PC-3 (cell line): ENCODE measurements at regions not wholly inside any gene's neighbourhood (a gene's known extent, or its start where the extent isn't known, plus 50 kb on each side); places are given as distances from the start of the nearest gene placed in this dataset.
"Not testable (repeated sequence)": the region's sequence is repeated elsewhere in the genome, so short reads cannot be mapped to it uniquely, and the experiment has no call there.

Source experiments
- ATAC-seq: fragments of 200-7000 bp; cut with Tn5 transposase; 2 replicates; pipeline ENCODE4 v1.9.1; 2020; ENCODE audit warnings: mild to moderate bottlenecking, moderate library complexity
- BruUV-seq: library from RNA; stranded (reverse); fragments of 400-500 nt; replicated peaks from 2 replicates; lab custom pipeline; 2021; lab: Mats Ljungman, UMichigan
- CTCF ChIA-PET: fragments of 300-600 bp; sonication (Branson Sonifier 250); formaldehyde crosslinking; loops from one replicate; lab custom pipeline; 2022; ENCODE audit warnings: antibody characterized with exemption; lab: Charles Lee
- POLR2A ChIA-PET: fragments of 300-600 bp; sonication (Branson Sonifier 250); formaldehyde crosslinking; loops from one replicate; lab custom pipeline; 2022; ENCODE audit warnings: antibody characterized with exemption; ENCODE audit not compliant: unreplicated experiment; lab: Charles Lee
- DNase-seq: peaks from one replicate; pipeline ENCODE4 v3.0.0-alpha.2; 2015
- H2AFZ ChIP-seq: fragments of 300-600 bp; sonication (generic); 2 replicates; pipeline ENCODE4 v1.6.0; 2016; ENCODE audit warnings: antibody characterized with exemption, low read length
- H3F3A ChIP-seq: fragments of 300-600 bp; sonication (generic); one replicate; pipeline ENCODE4 v1.6.0; 2017; ENCODE audit warnings: antibody characterized with exemption, low read length, control low read depth, mild to moderate bottlenecking; ENCODE audit not compliant: unreplicated experiment
- H3K27ac ChIP-seq: fragments of 300-600 bp; sonication (generic); 2 replicates; pipeline ENCODE4 v1.5.1; 2016; ENCODE audit warnings: mild to moderate bottlenecking, low read length
- H3K27me3 ChIP-seq: fragments of 300-600 bp; sonication (generic); 2 replicates; pipeline ENCODE4 v1.6.1; 2016; ENCODE audit warnings: low read length, mixed read lengths
- H3K36me3 ChIP-seq: fragments of 300-600 bp; sonication (generic); 2 replicates; pipeline ENCODE4 v1.6.1; 2016; ENCODE audit warnings: low read depth, mixed run types, low read length, mixed read lengths
- H3K4me1 ChIP-seq: fragments of 300-600 bp; sonication (generic); 2 replicates; pipeline ENCODE4 v1.5.1; 2016; ENCODE audit warnings: low read length; ENCODE audit not compliant: insufficient read depth
- H3K4me2 ChIP-seq: fragments of 300-600 bp; sonication (generic); 2 replicates; pipeline ENCODE4 v1.6.0; 2016; ENCODE audit warnings: low read length
- H3K4me3 ChIP-seq: fragments of 300-600 bp; sonication (generic); 2 replicates; pipeline ENCODE4 v1.5.1; 2016; ENCODE audit warnings: mild to moderate bottlenecking, low read length, mixed read lengths
- H3K79me2 ChIP-seq: fragments of 300-600 bp; sonication (generic); 2 replicates; pipeline ENCODE4 v1.6.1; 2017; ENCODE audit warnings: low read length, mixed read lengths
- H3K9ac ChIP-seq: fragments of 300-600 bp; sonication (generic); 2 replicates; pipeline ENCODE4 v1.6.0; 2016; ENCODE audit warnings: mild to moderate bottlenecking, low read length
- H3K9me2 ChIP-seq: fragments of 300-600 bp; sonication (generic); replicated peaks from 2 replicates; pipeline ENCODE4 v1.6.1; 2016; ENCODE audit warnings: mixed run types, low read length, mixed read lengths
- H3K9me3 ChIP-seq: fragments of 300-600 bp; sonication (generic); 2 replicates; pipeline ENCODE4 v1.6.1; 2016; ENCODE audit warnings: low read length, mixed read lengths
- H4K20me1 ChIP-seq: fragments of 300-600 bp; sonication (generic); 2 replicates; pipeline ENCODE4 v1.6.1; 2016; ENCODE audit warnings: low read length, mixed read lengths
- EZH2 ChIP-seq: fragments of 300-600 bp; sonication (generic); IDR thresholded peaks from one replicate; pipeline ENCODE4 v1.6.1; 2017; ENCODE audit warnings: antibody characterized with exemption, mild to moderate bottlenecking, low read length; ENCODE audit not compliant: unreplicated experiment
- EZH2phosphoT487 ChIP-seq: fragments of 300-600 bp; sonication (generic); IDR thresholded peaks from 2 replicates; pipeline ENCODE4 v1.6.1; 2018; ENCODE audit warnings: mild to moderate bottlenecking, antibody characterized with exemption, low read length, borderline replicate concordance
- intact Hi-C: fragments of 100-400 bp; cut with micrococcal nuclease; formaldehyde crosslinking; loops from 2 replicates; pipeline ENCODE4 v1.9.0; 2023
- TF ChIP-seq, protein P1 (sequence below): fragments of 300-600 bp; sonication (generic); conservative IDR thresholded peaks from 2 replicates; pipeline ENCODE4 v1.5.1; 2017; ENCODE audit warnings: antibody characterized with exemption, low read depth, mild to moderate bottlenecking, low read length

- BruUV-seq = no TSS peak
- DNase-seq (no peak), ATAC-seq (no peak)
- CTCF ChIA-PET = no interaction called here
- Histone ChIP-seq H4K20me1 (no peaks in the 10 kb centered on the region), H3F3A (no peaks in the 10 kb centered on the region), H3K9me2 (no peaks in the 10 kb centered on the region), H3K4me2 (no peak overlapping the region), H3K4me1 (no peaks in the 10 kb centered on the region), H3K9me3 (no peaks in the 10 kb centered on the region), H3K79me2 (no peaks in the 10 kb centered on the region), H3K4me3 (no peak overlapping the region), H3K27me3 (no peaks in the 10 kb centered on the region), H2AFZ (no peak overlapping the region), H3K36me3 (no peaks in the 10 kb centered on the region), H3K27ac (no peak overlapping the region), H3K9ac (no peak overlapping the region)
- TF ChIP-seq EZH2 (no peak), EZH2phosphoT487 (no peak)
- TF ChIP-seq, protein P1, sequence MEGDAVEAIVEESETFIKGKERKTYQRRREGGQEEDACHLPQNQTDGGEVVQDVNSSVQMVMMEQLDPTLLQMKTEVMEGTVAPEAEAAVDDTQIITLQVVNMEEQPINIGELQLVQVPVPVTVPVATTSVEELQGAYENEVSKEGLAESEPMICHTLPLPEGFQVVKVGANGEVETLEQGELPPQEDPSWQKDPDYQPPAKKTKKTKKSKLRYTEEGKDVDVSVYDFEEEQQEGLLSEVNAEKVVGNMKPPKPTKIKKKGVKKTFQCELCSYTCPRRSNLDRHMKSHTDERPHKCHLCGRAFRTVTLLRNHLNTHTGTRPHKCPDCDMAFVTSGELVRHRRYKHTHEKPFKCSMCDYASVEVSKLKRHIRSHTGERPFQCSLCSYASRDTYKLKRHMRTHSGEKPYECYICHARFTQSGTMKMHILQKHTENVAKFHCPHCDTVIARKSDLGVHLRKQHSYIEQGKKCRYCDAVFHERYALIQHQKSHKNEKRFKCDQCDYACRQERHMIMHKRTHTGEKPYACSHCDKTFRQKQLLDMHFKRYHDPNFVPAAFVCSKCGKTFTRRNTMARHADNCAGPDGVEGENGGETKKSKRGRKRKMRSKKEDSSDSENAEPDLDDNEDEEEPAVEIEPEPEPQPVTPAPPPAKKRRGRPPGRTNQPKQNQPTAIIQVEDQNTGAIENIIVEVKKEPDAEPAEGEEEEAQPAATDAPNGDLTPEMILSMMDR = no peak
- POLR2A ChIA-PET = no interaction called here
- intact Hi-C loops = no loop called here
These were observed 306.9 kb downstream of the CPS1 start for GRCh38 chr2:210863283-210863682.

GRCh38 chr2:210871566-210871965 is 315.2 kb downstream of the CPS1 start:
- CTCF ChIA-PET, H3K27me3 ChIP-seq, H3K4me1 ChIP-seq, H3K4me2 ChIP-seq, H3K9me3 ChIP-seq, H3K9ac ChIP-seq, H3F3A ChIP-seq, DNase-seq, H2AFZ ChIP-seq, intact Hi-C loops, H3K27ac ChIP-seq, H3K9me2 ChIP-seq, BruUV-seq, H3K4me3 ChIP-seq, ATAC-seq, H3K36me3 ChIP-seq, H4K20me1 ChIP-seq, POLR2A ChIA-PET, H3K79me2 ChIP-seq: not testable (repeated sequence)

GRCh38 chr2:210873631-210874030 is 317.2 kb downstream of the CPS1 start:
- Histone ChIP-seq H3K9ac (no peak overlapping the region), H4K20me1 (no peaks in the 10 kb centered on the region), H3K79me2 (no peaks in the 10 kb centered on the region), H3K27me3 (no peaks in the 10 kb centered on the region; the same call in 1 of the 2 replicates), H3K4me1 (no peaks in the 10 kb centered on the region), H3K36me3 (no peaks in the 10 kb centered on the region), H3K4me2 (no peak overlapping the region), H3K9me2 (no peaks in the 10 kb centered on the region), H3K9me3 (no peaks in the 10 kb centered on the region), H2AFZ (no peak overlapping the region), H3K27ac (no peak overlapping the region), H3F3A (no peaks in the 10 kb centered on the region), H3K4me3 (no peak overlapping the region)
- intact Hi-C loops = no loop called here
- CTCF ChIA-PET = no interaction called here
- ATAC-seq = no peak
- TF ChIP-seq EZH2phosphoT487 (no peak), EZH2 (no peak)
- TF ChIP-seq, protein P1 = no peak
- DNase-seq = no peak
- BruUV-seq = no TSS peak
- POLR2A ChIA-PET = no interaction called here
